HepG2 (cell line): ENCODE measurements at regions not wholly inside any gene's neighbourhood (a gene's known extent, or its start where the extent isn't known, plus 50 kb on each side); places are given as distances from the start of the nearest gene placed in this dataset.

Source experiments
- ATF2 ChIP-seq: sonication (generic); formaldehyde crosslinking; IDR thresholded peaks from 2 replicates; pipeline ENCODE4 v1.4.0; 2020; ENCODE audit warnings: missing genetic modification reagents
- CREM ChIP-seq, 2 experiments: sonication (generic) in 1 of 2; formaldehyde crosslinking in 1 of 2; IDR thresholded peaks; 2 replicates each; pipeline versions ENCODE4 v1.4.0 to v1.6.1; 2016 to 2020; ENCODE audit warnings: antibody characterized with exemption in 1 of 2, mild to moderate bottlenecking in 1 of 2, missing genetic modification reagents in 1 of 2
- ETV6 ChIP-seq: sonication (generic); formaldehyde crosslinking; conservative IDR thresholded peaks from 2 replicates; pipeline ENCODE4 v1.4.0; 2020; ENCODE audit warnings: missing genetic modification reagents
- FOXA3 ChIP-seq: IDR thresholded peaks from 2 replicates; pipeline ENCODE4 v1.6.1; 2016; ENCODE audit warnings: missing genetic modification reagents, missing compliant biosample characterization
- GATA4 ChIP-seq: sonication (generic); IDR thresholded peaks from 2 replicates; pipeline ENCODE4 v1.6.1; 2016; ENCODE audit warnings: antibody characterized with exemption, low read depth, borderline replicate concordance
- GMEB2 ChIP-seq: IDR thresholded peaks from 2 replicates; pipeline ENCODE4 v1.6.1; 2016; ENCODE audit warnings: missing biosample characterization, missing genetic modification reagents, low read depth
- NCOR1 ChIP-seq: fragments of 200-600 bp; sonication (generic); IDR thresholded peaks from 2 replicates; pipeline ENCODE4 v1.7.0; 2017; ENCODE audit warnings: antibody characterized with exemption, low read length, borderline replicate concordance
- NFIC ChIP-seq: IDR thresholded peaks from 2 replicates; pipeline ENCODE4 v1.6.1; 2012; ENCODE audit warnings: mild to moderate bottlenecking, low read length, inconsistent platforms
- RFXAP ChIP-seq: sonication (generic); formaldehyde crosslinking; IDR thresholded peaks from 2 replicates; pipeline ENCODE4 v1.4.0; 2020; ENCODE audit warnings: missing genetic modification reagents, borderline replicate concordance
- TP53 ChIP-seq: sonication (generic); formaldehyde crosslinking; conservative IDR thresholded peaks from 2 replicates; pipeline ENCODE4 v1.4.0; 2020; ENCODE audit warnings: missing genetic modification reagents
- ZBTB26 ChIP-seq: IDR thresholded peaks from 2 replicates; pipeline ENCODE4 v1.6.1; 2016; ENCODE audit warnings: missing compliant biosample characterization, missing genetic modification reagents, borderline replicate concordance
- ZMYM2 ChIP-seq: sonication (generic); formaldehyde crosslinking; IDR thresholded peaks from 2 replicates; pipeline ENCODE4 v1.8.0; 2022; ENCODE audit warnings: mild to moderate bottlenecking, missing genetic modification reagents
- ZNF281 ChIP-seq: sonication (generic); formaldehyde crosslinking; IDR thresholded peaks from 2 replicates; pipeline ENCODE4 v1.4.0; 2020; ENCODE audit warnings: missing genetic modification reagents, borderline replicate concordance
- ZNF333 ChIP-seq: sonication (generic); formaldehyde crosslinking; IDR thresholded peaks from 2 replicates; pipeline ENCODE4 v1.4.0; 2020; ENCODE audit warnings: mild to moderate bottlenecking, missing genetic modification reagents, borderline replicate concordance
- ZNF567 ChIP-seq: sonication (generic); formaldehyde crosslinking; IDR thresholded peaks from 2 replicates; pipeline ENCODE4 v1.8.1; 2023; ENCODE audit warnings: mild to moderate bottlenecking, missing genetic modification reagents, borderline replicate concordance
- ZNF674 ChIP-seq: sonication (generic); formaldehyde crosslinking; IDR thresholded peaks from 2 replicates; pipeline ENCODE4 v1.5.0; 2020; ENCODE audit warnings: low read depth, mild to moderate bottlenecking, missing genetic modification reagents
- ZNF83 ChIP-seq: sonication (generic); formaldehyde crosslinking; IDR thresholded peaks from 2 replicates; pipeline ENCODE4 v1.4.0; 2020; ENCODE audit warnings: missing genetic modification reagents, mild to moderate bottlenecking, borderline replicate concordance
- ZSCAN31 ChIP-seq: sonication (generic); formaldehyde crosslinking; IDR thresholded peaks from 2 replicates; pipeline ENCODE4 v1.5.0; 2020; ENCODE audit warnings: low read depth, mild to moderate bottlenecking, missing genetic modification reagents
- TF ChIP-seq, protein P1 (sequence below): fragments of 450-650 bp; IDR thresholded peaks from 2 replicates; pipeline ENCODE4 v1.6.1; 2017; ENCODE audit warnings: mild to moderate bottlenecking

- TF ChIP-seq GMEB2 (CRISPR knock-in tag) = no peak
- TF ChIP-seq GATA4 = no peak
- peak; percentile 26; the same call in 1 of the 2 replicates for TF ChIP-seq NCOR1
- no peak for TF ChIP-seq ZBTB26 (CRISPR knock-in tag)
- TF ChIP-seq CREM (IDR thresholded peaks at IDR 0.05) = peak; percentile 37; the same call in 1 of the 2 replicates
- no peak for TF ChIP-seq CREM (CRISPR knock-in tag; IDR thresholded peaks at IDR 0.05)
- TF ChIP-seq ZMYM2 = peak; percentile 65; the same call in 1 of the 2 replicates
- TF ChIP-seq ZNF281 (CRISPR knock-in tag) = peak; percentile 87; the same call in 1 of the 2 replicates
- TF ChIP-seq ETV6 (CRISPR knock-in tag) = no peak
- no peak for TF ChIP-seq ZNF567
- TF ChIP-seq ATF2 (CRISPR knock-in tag) = no peak
- TF ChIP-seq ZNF333 (CRISPR knock-in tag) = no peak
- no peak for TF ChIP-seq RFXAP (CRISPR knock-in tag)
- TF ChIP-seq ZNF83 (CRISPR knock-in tag) = no peak
- TF ChIP-seq, protein P1, sequence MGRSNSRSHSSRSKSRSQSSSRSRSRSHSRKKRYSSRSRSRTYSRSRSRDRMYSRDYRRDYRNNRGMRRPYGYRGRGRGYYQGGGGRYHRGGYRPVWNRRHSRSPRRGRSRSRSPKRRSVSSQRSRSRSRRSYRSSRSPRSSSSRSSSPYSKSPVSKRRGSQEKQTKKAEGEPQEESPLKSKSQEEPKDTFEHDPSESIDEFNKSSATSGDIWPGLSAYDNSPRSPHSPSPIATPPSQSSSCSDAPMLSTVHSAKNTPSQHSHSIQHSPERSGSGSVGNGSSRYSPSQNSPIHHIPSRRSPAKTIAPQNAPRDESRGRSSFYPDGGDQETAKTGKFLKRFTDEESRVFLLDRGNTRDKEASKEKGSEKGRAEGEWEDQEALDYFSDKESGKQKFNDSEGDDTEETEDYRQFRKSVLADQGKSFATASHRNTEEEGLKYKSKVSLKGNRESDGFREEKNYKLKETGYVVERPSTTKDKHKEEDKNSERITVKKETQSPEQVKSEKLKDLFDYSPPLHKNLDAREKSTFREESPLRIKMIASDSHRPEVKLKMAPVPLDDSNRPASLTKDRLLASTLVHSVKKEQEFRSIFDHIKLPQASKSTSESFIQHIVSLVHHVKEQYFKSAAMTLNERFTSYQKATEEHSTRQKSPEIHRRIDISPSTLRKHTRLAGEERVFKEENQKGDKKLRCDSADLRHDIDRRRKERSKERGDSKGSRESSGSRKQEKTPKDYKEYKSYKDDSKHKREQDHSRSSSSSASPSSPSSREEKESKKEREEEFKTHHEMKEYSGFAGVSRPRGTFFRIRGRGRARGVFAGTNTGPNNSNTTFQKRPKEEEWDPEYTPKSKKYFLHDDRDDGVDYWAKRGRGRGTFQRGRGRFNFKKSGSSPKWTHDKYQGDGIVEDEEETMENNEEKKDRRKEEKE = no peak
- TF ChIP-seq FOXA3 = peak; percentile 67
- no peak for TF ChIP-seq ZNF674
- TF ChIP-seq ZSCAN31 (CRISPR knock-in tag) = no peak
- no peak for TF ChIP-seq TP53 (CRISPR knock-in tag)
- TF ChIP-seq NFIC = peak; percentile 63; the same call in 1 of the 2 replicates
Measured at GRCh38 chr7:130947792-130948580, 214.0 kb upstream of the KLF14 start (continued).
